ENCODE measurements at regions not wholly inside any gene's neighbourhood (a gene's known extent, or its start where the extent isn't known, plus 50 kb on each side); places are given as distances from the start of the nearest gene placed in this dataset.

DNA sequence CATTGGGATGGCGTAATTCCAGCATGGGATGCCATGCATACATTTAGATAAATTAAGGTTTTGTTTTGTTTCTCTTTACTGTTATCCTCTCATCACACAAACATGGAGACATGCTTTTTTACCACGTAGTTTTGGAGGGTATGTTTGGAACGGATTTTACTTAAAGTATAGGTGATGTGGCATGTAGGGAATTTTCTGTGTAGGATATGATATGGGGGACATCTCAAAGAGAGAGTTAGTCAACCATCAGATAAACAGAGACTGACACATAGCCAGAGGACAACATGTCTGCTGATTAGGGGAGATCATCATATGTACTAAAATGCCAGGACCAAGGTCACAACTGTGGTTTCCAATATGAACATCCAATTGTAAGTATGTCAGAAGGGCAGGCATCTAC, 503.9 kb downstream of the HAPSTR1 start:
- TF ChIP-seq ZNF565 (CRISPR knock-in tag; conservative IDR thresholded peaks at IDR 0.05; ENCODE audit: low read depth) (no peak), SNAI2 (CRISPR knock-in tag; IDR thresholded peaks at IDR 0.05) (no peak), ZNF8 (CRISPR knock-in tag; IDR thresholded peaks at IDR 0.05) (no peak), OSR1 (CRISPR knock-in tag; IDR thresholded peaks at IDR 0.05) (no peak), ARNTL (CRISPR knock-in tag; IDR thresholded peaks at IDR 0.05; ENCODE audit: borderline replicate concordance, low read depth) (no peak)
- TF ChIP-seq, protein P1, sequence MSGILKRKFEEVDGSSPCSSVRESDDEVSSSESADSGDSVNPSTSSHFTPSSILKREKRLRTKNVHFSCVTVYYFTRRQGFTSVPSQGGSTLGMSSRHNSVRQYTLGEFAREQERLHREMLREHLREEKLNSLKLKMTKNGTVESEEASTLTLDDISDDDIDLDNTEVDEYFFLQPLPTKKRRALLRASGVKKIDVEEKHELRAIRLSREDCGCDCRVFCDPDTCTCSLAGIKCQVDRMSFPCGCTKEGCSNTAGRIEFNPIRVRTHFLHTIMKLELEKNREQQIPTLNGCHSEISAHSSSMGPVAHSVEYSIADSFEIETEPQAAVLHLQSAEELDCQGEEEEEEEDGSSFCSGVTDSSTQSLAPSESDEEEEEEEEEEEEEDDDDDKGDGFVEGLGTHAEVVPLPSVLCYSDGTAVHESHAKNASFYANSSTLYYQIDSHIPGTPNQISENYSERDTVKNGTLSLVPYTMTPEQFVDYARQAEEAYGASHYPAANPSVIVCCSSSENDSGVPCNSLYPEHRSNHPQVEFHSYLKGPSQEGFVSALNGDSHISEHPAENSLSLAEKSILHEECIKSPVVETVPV (CRISPR knock-in tag; IDR thresholded peaks at IDR 0.05): no peak
- TF ChIP-seq, protein P2, sequence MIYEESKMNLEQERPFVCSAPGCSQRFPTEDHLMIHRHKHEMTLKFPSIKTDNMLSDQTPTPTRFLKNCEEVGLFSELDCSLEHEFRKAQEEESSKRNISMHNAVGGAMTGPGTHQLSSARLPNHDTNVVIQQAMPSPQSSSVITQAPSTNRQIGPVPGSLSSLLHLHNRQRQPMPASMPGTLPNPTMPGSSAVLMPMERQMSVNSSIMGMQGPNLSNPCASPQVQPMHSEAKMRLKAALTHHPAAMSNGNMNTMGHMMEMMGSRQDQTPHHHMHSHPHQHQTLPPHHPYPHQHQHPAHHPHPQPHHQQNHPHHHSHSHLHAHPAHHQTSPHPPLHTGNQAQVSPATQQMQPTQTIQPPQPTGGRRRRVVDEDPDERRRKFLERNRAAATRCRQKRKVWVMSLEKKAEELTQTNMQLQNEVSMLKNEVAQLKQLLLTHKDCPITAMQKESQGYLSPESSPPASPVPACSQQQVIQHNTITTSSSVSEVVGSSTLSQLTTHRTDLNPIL (CRISPR knock-in tag; IDR thresholded peaks at IDR 0.05; ENCODE audit: low read depth): no peak
- no peak for ATAC-seq

DNA sequence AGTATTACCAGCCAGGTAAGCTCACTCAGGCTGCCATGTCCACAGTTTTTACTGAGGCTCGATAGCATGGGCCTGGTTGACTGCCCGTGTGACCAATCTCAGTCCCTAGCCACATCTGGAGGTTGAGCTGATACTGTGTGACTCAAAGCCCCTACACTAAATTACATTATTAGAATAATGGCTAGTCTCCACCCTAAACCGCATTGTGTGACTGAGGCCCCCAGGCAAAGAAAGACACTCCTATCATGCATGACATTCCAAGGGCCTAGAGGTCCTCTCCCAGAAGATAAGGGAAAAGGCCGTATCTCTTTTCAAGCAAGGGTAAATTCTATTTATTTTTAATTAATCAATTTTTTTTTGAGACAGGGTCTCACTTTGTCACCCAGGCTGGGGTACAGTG, 505.3 kb downstream of the HAPSTR1 start:
- TF ChIP-seq OSR1 (CRISPR knock-in tag; IDR thresholded peaks at IDR 0.05) (no peak), BACH2 (CRISPR knock-in tag; IDR thresholded peaks at IDR 0.05; ENCODE audit: borderline replicate concordance) (no peak)
- TF ChIP-seq, protein P2 (CRISPR knock-in tag; IDR thresholded peaks at IDR 0.05; ENCODE audit: low read depth): no peak
- TF ChIP-seq, protein P3, sequence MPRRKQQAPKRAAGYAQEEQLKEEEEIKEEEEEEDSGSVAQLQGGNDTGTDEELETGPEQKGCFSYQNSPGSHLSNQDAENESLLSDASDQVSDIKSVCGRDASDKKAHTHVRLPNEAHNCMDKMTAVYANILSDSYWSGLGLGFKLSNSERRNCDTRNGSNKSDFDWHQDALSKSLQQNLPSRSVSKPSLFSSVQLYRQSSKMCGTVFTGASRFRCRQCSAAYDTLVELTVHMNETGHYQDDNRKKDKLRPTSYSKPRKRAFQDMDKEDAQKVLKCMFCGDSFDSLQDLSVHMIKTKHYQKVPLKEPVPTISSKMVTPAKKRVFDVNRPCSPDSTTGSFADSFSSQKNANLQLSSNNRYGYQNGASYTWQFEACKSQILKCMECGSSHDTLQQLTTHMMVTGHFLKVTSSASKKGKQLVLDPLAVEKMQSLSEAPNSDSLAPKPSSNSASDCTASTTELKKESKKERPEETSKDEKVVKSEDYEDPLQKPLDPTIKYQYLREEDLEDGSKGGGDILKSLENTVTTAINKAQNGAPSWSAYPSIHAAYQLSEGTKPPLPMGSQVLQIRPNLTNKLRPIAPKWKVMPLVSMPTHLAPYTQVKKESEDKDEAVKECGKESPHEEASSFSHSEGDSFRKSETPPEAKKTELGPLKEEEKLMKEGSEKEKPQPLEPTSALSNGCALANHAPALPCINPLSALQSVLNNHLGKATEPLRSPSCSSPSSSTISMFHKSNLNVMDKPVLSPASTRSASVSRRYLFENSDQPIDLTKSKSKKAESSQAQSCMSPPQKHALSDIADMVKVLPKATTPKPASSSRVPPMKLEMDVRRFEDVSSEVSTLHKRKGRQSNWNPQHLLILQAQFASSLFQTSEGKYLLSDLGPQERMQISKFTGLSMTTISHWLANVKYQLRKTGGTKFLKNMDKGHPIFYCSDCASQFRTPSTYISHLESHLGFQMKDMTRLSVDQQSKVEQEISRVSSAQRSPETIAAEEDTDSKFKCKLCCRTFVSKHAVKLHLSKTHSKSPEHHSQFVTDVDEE (CRISPR knock-in tag; IDR thresholded peaks at IDR 0.05): no peak
- ATAC-seq: no peak

DNA sequence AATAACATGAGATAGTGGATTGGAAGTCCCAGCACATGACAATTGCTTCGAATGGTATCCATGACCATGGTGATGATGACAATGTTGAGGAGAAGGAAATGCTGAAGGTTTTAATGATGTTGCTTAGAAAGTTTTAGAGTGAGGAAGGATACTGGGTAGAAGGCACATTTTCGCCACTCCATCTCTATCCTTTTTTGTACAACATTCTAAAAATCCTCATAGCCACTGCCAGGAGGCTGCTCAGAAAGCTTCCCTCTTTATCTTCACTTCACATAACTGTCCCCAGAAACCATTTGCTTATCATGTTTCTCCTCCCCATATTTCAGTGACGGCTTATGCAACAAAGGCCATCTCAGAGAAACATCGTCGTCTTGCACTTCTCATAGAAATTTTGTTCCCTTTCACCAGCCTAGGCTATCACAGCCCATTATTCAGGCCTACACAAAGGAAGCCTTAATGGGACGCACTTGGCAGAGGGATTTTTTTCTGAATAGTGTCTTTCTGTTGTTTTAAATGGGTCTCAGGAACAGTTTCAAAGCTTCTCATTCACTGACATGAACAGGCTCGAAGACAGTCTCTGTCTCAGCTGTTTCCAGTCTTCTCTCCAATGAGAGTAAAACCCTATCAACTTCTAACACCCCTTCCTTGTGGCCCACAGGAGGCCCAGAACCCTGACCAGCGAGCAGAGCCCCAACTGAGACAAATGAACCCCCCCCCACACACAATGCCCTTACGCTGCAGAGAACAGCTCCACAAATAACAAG, 506.7 kb downstream of the HAPSTR1 start:
- TF ChIP-seq RARB (CRISPR knock-in tag; IDR thresholded peaks at IDR 0.05): no peak
- TF ChIP-seq, protein P4, sequence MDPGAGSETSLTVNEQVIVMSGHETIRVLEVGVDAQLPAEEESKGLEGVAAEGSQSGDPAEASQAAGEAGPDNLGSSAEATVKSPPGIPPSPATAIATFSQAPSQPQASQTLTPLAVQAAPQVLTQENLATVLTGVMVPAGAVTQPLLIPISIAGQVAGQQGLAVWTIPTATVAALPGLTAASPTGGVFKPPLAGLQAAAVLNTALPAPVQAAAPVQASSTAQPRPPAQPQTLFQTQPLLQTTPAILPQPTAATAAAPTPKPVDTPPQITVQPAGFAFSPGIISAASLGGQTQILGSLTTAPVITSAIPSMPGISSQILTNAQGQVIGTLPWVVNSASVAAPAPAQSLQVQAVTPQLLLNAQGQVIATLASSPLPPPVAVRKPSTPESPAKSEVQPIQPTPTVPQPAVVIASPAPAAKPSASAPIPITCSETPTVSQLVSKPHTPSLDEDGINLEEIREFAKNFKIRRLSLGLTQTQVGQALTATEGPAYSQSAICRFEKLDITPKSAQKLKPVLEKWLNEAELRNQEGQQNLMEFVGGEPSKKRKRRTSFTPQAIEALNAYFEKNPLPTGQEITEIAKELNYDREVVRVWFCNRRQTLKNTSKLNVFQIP (CRISPR knock-in tag; IDR thresholded peaks at IDR 0.05; ENCODE audit: borderline replicate concordance, low read depth): no peak
- no peak for TF ChIP-seq TCF4 (CRISPR knock-in tag; IDR thresholded peaks at IDR 0.05; ENCODE audit: borderline replicate concordance)
- TF ChIP-seq ZNF8 (CRISPR knock-in tag; IDR thresholded peaks at IDR 0.05): no peak
- no peak for TF ChIP-seq ZFP3 (CRISPR knock-in tag; IDR thresholded peaks at IDR 0.05)
- no peak for TF ChIP-seq ARNTL (CRISPR knock-in tag; IDR thresholded peaks at IDR 0.05; ENCODE audit: borderline replicate concordance, low read depth)
- no peak for TF ChIP-seq BACH2 (CRISPR knock-in tag; IDR thresholded peaks at IDR 0.05; ENCODE audit: borderline replicate concordance)
- TF ChIP-seq ZFP30 (CRISPR knock-in tag; IDR thresholded peaks at IDR 0.05): no peak
- TF ChIP-seq ZNF70 (CRISPR knock-in tag; IDR thresholded peaks at IDR 0.05): no peak
- no peak for TF ChIP-seq SNAI2 (CRISPR knock-in tag; IDR thresholded peaks at IDR 0.05)
- no peak for TF ChIP-seq PPARA (CRISPR knock-in tag; IDR thresholded peaks at IDR 0.05; ENCODE audit: borderline replicate concordance)
- TF ChIP-seq ISL1 (CRISPR knock-in tag; IDR thresholded peaks at IDR 0.05): no peak
- TF ChIP-seq, protein P1 (CRISPR knock-in tag; IDR thresholded peaks at IDR 0.05): no peak
- no peak for TF ChIP-seq ZC3H10 (CRISPR knock-in tag; IDR thresholded peaks at IDR 0.05)
- no peak for TF ChIP-seq ESRRG (CRISPR knock-in tag; IDR thresholded peaks at IDR 0.05)
- TF ChIP-seq, protein P3 (CRISPR knock-in tag; IDR thresholded peaks at IDR 0.05): no peak
- TF ChIP-seq, protein P2 (CRISPR knock-in tag; IDR thresholded peaks at IDR 0.05; ENCODE audit: low read depth): no peak
- TF ChIP-seq ZNF565 (CRISPR knock-in tag; conservative IDR thresholded peaks at IDR 0.05; ENCODE audit: low read depth): no peak
- no peak for TF ChIP-seq TOX (CRISPR knock-in tag; IDR thresholded peaks at IDR 0.05; ENCODE audit: borderline replicate concordance)
- TF ChIP-seq GLIS3 (CRISPR knock-in tag; IDR thresholded peaks at IDR 0.05): no peak
- no peak for ATAC-seq

All from SK-N-SH treated with all-trans-retinoic acid at 6 μM for 48 hours (cell line).